Activated CD8-positive, alpha-beta memory T cell treated with anti-CD3 and anti-CD28 coated beads for 48 hours (primary cell): ENCODE measurements at regions not wholly inside any gene's neighbourhood (a gene's known extent, or its start where the extent isn't known, plus 50 kb on each side); places are given as distances from the start of the nearest gene placed in this dataset.

Experiments
- DNase-seq, 3 experiments: peaks; one replicate each; pipeline ENCODE4 v3.0.0-alpha.2; 2020; ENCODE audit warnings: low read depth in 2 of 3, low spot score in 2 of 3

DNA sequence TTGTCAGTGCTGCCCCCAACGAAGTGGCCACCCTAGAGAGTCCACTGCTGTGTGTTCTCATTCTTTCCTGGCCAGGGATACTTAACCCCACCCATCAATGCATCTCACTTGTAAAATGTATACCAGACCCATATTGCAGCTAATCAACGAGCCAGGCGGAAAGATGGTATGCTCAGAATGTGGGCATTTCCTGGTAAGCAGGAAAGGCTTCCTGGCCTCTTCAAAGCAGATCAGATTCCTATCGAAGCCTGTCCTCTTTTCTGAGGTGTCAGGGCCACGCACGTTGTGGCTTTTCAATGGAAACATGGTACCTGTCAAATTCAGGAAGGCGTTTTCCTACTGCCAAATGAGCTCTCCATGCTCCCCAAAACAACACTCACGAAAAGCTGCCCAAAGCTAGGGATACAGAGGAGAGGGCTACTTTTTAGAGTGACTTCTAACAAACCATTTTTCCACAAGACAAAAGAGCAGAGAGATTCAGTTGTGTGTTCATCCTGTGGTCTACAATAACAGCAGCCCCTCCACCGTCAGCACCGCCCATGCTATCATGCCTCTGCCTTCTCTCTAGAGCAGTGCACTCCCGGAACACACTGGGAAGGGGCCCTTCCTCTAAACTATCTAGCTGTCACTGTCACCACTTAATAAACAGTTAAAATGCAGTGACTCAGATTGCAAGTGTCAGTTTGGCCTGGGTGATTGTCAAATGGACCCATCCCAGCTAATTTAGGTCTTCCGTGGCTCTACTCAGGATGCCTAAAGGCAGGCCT is 535.1 kb downstream of the RNF144A start:
- DNase-seq: no peak

DNA sequence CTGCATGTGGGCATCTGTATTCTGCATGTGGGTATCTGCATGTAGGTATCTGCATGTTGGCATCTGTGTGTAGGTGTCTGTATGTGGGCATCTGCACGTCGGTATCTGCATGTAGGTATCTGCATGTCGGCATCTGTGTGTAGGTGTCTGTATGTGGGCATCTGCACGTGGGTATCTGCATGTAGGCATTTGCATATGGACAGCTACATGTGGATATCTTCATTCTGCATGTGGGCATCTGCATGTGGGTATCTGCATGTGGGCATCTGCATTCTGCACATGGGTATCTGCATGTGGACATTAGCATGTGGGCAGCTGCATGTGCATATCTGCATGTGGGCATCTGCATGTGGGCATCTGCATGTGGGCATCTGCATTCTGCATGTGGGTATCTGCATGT is 537.4 kb downstream of the RNF144A start:
- no peak for DNase-seq

DNA sequence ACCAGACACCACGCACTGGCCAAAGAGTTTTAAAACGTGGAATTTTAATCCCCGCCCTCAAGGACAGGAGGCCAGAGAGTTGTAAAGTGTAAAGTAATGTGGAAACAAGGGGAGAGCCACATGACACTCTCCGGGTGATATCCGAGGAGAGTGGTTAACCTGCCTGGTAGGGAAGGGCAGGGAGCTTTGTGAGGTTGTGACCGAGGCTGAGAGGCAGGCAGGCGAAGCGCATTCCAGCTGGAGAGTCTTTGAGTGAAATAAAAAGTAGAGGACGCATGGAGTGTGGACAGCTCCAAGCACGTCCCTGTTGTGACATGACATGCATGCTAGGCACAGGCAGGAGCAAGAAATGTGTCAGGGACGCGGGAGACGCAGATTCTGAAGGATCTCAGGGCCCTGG is 539.5 kb downstream of the RNF144A start:
- DNase-seq: no peak

DNA sequence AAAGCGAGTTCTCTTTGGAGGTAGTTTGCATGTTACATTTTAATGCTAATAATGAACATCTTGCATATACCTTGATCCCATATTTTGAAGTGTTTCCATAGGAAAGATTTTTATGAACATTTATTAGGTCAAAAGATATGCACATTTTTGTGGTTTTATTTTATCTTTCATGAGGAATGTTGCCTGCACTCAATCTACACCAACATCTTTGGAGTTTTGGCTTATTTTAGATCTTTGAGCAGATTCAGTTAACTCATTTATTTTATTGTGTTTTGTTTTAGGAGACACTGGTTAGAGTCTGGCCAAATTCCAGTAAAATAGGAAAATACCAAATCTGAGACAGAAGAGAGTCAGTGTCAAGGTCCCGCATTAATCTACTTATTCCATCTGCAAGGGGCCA is 540.9 kb downstream of the RNF144A start:
- DNase-seq: no peak

DNA sequence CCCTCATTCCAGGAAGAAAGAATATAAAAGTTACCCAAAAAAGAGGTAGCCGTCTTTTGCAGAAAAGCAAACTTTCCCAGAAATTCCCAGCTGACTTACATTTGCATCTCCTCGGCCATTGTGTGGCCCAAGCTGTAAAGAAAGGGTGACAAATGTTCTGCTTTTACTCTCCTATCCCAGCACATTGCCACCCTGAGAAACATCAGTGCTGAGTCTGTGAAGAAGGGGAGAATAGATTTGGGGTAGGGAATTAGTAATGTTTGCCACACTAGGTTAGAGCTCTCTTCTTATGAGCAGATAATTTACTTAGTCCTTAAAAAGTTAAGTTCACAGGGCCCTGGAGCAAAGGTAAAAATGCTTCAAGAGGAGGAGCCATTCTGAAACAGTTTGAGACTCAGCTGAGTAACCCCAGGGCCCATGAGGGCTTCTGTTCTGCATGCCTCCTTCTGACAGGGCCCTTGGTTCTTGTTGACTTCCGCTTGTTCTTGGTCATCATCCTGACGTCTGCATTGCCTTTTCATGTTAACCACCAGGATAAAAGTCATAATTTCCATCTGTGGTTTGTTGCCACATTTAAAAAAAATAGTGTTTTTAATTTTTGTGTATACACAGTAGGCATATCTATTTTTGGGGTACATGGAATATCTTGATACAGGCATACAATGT is 550.7 kb downstream of the RNF144A start:
- DNase-seq: peak in 1 of 3 experiments; percentile 23

DNA sequence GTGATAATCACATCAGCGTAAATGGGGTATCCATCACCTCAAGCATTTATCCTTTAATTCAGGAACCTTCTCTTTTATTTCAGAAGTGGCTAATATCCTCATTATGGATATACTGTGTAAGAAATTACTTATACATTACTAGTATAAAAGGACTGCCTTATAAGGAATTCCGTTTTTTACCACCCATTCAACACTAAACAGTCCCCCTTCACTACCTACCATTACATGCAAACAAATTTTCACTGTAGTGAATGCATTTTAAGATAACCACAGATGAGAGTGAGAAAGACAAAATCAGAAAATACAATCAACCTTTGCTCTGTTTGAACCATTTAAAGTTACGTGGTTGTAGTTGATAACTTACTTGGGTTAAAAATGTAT is 551.2 kb downstream of the RNF144A start:
- DNase-seq: no peak

DNA sequence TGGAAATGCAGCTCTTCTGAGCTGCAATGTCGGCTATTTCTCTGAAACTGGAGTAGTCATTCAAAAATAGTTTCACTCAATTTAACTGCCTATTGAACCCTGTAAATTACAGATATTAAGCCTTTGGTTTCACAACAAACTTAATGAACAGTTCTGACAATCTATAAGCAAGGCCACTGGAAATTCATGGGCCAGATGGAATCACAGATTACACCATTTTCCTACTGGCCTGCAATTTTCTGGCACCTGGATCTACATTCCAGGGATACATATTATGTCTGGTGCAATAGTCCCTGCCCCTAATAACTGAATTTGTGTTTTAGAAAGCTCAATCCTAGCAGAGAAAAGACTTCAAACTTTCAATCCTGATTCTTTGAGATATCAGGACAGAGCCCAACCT is 551.7 kb downstream of the RNF144A start:
- no peak for DNase-seq

DNA sequence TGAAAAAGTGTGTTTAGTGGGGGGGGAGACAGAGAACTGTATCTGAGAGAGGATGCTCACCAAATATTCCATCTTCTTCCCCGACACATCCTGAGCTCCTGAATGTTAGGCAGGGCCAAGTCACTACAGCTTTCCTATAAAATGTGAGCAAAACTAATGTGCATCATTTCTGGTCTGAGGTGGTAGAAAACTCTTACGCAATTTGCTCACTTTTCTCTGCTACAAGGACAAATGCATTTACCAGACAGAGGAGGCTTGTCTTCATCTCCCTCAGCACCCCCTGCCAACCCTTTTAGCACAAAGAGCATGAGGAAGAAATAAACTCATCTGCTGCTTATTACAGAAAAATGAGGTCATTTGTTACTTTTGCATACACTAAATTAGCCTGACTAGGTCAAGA is 554.0 kb downstream of the RNF144A start:
- no peak for DNase-seq

DNA sequence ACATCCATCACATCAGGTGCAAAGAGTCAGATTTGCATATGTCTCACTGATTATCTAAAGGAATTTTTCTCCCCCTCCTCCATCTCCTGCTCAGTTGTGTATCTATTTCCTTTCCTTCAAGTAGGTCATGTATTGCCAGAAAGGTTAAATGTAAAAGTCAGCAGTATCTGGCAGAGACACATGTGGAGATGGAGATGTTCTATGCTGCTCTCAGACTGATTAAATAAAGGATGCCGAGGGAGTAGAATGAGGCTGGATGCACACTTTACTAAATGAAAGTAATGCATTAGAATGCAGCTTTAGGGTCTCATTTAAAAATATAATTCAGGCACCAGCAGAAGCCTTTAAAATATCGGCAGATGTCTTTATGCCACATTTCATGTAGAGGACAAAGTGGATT is 555.3 kb downstream of the RNF144A start:
- no peak for DNase-seq

DNA sequence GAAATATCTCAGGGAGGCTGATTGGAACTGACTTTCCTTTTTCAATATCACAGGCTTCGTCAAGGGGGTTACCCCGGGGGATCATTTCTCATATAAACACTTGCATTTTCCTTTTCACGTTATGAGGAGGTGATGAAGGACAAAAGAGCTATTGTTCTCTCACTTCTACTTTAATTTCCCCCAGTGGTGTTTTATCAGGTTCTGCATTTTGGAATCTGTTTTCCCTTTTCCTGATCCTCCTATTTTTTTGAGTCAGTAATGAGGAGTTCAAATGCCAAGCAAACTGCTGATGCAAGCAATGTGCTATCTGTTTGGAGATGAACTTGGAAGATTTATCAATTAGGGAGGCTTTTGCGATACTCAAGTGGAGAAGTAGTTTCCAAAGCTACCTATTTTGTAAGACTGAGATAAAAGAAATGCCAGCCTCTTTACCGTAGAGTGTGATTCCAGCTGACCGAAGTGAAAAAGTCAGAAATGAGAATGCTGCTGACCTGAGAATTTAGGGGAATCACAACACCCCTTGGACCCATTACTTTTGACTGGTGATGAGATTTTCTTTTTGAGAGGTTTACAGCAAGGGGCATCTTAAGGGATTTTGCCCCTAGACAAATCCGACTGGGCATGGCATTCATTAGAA is 556.0 kb downstream of the RNF144A start:
- DNase-seq: no peak

DNA sequence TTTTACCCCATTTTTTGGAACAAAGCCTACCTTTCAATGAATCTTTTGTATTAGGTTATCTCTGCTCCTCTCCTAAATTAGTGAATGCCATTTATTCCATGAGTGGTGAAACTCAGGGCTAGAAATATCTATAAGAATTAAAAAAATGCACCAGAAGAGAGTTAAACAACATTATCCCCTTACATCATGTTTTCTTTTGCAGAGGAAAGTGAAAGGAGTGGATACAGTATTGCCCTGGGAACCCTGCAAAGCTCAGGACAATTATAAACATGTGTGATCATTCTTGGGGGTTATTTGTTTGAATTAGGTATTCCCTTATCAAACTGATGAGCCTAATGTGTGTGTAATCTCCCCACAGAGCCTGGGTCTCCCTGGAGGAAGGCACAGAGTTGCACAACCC is 559.2 kb downstream of the RNF144A start:
- DNase-seq: no peak

DNA sequence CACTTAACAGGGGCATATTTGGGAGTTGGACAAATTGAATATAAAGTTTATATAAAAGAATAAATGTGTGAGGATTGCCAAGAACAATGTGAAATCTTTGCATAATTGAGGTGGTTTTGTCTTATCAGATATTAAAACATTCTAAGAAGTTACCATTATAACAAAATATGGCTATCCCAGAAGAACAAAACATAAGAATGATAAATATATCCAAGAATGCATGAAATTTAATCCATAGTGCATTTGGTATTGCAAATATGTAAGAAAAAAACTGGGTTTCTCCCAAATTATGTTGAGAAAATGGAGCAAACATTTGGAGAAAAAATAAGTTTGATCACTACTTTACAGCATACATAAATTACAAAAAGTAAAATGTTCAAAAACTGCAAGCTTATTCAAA is 562.4 kb downstream of the RNF144A start:
- DNase-seq: no peak

DNA sequence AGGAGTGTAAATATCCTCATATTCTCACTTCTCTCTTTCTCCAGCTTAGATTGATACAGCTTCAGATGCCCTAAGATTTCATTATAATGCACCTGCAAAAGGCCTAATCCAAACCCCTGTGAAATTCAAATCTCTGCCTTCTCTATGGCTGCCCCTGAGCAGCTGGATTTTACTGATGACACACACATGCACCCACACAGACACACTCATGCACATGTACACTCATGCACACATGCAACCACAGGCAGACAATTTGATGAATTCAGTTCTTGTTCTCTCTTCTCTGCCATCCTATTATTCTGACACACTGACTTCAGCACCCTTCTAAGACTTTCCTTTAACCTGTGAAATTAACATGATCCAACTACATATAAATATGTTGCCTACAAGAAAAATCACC is 563.2 kb downstream of the RNF144A start:
- DNase-seq: no peak

DNA sequence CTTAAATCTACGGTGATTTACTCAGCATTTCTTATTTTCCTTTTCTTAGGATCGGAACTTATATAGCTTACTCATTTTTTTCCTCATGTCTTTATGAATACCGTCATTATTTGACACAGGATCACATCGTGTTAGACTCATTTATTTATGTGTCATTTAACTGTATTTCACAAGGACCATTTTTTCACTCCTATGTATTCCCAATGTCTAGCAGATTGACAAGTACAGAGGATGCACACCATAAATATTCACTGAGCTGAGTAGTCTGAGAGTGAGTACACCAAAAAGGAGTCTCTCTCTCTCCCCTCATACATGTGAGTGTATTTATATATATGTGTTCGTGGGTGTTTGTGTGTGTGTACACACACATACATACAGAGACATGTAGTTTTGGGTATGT is 573.5 kb downstream of the RNF144A start:
- DNase-seq: no peak

DNA sequence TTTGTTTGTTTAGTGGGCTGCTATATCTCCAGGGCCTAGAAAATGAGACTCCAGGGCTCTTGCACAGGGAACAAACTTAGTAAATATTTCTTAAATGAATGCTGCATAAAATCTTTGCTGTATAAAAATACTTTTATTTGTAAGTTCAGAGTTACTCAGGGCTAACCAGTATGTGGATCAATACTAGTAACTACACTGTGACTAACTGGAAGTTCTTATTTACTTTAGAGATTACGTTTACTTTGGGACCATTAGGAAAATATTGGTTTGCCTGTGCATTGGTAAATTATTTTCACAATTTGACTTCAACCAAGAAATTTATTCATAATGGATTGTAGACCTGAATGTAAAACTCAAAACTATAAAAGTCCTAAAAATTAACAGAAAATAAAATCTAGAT is 575.5 kb downstream of the RNF144A start:
- no peak for DNase-seq

DNA sequence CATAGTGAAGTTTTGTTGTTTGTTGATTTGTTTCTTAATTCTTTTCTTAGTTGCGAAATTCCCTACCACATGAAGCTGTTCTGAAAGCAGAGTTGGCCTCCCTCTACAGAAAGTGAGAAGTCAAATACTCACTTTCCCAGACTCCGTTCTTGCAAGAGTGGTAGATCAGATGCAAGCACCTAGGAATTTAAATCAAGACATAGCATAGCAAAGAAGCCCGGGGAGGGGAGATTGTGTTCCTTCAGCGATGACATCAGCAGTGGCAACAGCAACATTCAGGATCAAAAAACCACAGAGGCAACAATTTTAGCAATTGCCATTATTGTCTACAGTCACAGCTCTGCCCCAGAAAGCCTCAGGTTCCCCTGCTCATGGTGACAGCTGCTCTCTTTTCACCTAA is 580.0 kb downstream of the RNF144A start:
- DNase-seq: no peak

DNA sequence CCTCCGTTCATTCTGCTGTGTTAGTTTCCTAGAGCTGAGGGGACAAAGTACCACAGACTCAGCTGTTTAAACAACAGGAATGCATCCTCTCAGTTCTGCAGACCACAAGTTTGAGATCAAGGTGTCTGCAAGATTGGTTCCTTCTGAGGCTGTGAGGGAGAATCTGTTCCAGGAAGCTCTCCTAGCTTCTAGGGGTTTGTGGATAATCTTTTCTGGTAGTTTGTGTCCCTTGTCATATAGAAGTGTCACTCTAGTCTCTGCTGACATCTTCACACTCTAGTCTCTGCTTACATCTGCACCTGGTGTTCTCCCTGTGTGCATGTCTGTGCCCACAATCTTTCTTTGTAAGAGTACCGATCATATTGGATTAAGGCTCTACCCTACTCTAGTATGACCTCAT is 581.8 kb downstream of the RNF144A start:
- no peak for DNase-seq

DNA sequence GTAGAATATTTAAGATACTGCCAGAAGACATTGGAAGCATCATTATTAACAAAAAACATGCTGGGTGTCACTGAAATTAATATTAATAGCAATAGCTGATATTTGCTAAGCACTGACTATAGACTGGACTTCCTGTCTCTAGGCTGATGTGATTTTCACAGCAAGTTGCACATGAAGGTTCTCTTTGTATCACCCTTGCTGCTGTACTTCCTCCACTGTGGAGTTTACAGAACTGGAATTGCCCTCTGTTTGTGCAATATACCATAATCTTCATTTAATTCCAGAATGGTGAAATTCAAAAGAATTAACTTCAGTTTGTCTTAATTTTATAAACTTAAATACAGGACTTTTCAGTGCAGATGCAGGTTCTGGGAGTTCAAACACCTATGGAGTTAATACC is 585.1 kb downstream of the RNF144A start:
- DNase-seq: no peak

DNA sequence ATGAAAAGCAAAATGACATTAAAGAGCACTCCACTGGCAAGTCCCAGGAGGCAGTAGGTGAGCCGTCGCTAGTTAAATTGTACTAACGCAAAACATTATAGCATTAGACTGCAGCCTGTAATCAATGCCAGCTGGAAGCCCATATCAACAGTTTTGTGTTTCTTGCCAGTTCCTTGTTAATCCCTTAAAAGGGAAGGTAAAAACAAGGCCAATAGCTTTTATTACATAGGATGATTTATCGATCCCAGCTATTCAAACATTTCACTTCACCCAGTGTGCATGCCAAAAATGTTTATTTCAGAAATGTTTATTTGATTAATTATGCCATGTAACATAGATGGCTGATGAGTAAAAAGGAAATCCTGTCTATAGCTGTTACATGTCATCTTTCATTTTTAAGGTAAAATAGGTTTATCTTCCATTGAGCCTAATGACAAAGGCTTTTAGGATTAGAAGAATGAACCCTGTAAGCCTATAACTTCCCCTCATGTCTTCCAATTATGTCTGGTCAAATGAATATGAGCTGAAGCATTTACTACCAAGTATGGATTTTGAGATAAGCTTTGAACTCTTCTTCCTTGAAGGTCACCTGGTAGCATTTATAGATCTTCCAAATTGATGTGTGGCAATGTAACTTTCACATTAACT is 591.2 kb downstream of the RNF144A start:
- no peak for DNase-seq

DNA sequence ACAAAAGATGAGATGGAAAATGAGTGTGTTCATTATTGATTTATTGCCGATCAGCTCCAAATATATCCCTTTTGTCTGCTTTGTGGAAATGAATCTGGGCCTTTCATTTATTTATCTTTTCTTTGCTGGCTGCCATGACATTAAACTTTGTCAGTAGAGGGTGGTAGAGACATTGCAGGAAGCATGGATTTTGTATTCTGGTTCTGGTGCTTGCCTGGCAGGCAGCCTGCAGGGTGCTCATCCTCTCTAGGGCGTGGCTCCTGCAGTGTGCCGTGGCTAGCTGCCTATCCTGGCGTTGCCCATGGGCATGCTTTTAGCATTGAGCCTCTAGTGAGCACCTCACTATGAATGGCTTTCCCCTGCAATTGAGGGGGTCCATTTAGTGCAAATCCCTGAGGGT is 593.1 kb downstream of the RNF144A start:
- no peak for DNase-seq

DNA sequence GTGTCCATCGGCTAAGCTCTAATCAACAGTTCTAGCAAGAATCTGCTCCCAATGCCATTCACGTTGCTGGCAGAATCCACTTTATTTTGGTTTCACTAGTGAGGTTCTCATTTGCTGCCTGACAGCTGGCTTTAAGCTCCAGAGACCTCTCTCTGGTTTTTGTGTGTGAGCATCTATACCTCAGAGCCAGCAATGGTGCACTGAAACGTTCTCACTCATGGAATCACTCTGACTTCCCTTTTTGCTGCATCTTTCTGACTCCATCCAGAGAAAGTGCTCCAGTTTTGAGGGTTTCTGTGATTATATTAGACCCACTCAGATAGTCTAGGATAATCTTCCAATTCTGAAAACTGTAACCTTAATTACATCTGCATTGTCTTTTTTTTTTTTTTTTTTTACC is 596.6 kb downstream of the RNF144A start:
- DNase-seq: no peak

DNA sequence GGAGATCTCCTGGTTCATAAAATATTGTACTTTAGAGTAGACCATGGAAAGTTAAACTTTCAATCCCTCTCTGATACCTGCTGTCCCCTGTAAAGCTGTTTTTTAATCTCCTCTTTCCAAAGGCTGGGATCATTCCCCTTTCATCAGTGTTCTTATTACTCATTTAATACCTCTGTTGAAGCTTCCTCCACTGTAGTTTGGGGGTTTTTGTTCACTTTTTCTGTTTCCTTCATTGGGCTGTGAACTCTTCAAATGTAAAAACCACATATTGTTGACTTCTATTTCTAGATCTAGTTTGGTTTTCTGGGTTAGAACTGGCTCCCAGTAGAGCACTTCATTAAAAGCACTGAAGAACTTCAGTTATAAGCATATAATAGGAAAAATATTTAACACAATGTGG is 598.1 kb downstream of the RNF144A start:
- DNase-seq: no peak
